Stimulated activated naive CD8-positive, alpha-beta T cell treated with anti-CD3 and anti-CD28 coated beads, Interleukin-15, Interleukin-2, amounts not matched to agents 100 U/mL and 50 U/mL, for 24 hours (primary cell): ENCODE measurements at regions not wholly inside any gene's neighbourhood (a gene's known extent, or its start where the extent isn't known, plus 50 kb on each side); places are given as distances from the start of the nearest gene placed in this dataset.
A peak's percentile ranks its signal among the peaks of the same experiment; 100 is the strongest.
"Not testable (repeated sequence)": the region's sequence is repeated elsewhere in the genome, so short reads cannot be mapped to it uniquely, and the experiment has no call there.

Source experiments
- ATAC-seq: fragments of 150-1000 bp; cut with Tn5 transposase; one replicate; pipeline ENCODE4 v1.10.0; 2021
- DNase-seq: peaks from one replicate; pipeline ENCODE4 v3.0.0; 2021

DNA sequence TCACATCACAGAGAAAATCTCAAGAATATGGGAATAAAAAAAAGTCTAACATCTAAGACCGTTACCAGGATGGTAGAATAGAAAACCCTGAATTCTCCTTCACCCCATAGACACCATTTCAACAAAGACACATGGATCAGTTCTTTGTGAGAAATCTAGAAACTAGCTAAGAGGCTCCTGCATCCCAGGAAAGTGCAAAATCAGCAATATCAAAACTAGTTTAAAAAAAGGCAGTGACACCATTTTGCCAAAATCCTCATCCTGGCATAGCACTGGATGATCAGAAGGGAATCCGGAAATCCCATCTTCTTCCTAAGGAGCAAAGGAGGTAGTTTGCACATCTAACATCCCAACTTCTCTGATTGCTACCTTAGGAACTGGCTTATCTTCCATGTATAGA, 88.9 kb upstream of the MAGEE2 start:
- DNase-seq (no peak), ATAC-seq (no peak)

DNA sequence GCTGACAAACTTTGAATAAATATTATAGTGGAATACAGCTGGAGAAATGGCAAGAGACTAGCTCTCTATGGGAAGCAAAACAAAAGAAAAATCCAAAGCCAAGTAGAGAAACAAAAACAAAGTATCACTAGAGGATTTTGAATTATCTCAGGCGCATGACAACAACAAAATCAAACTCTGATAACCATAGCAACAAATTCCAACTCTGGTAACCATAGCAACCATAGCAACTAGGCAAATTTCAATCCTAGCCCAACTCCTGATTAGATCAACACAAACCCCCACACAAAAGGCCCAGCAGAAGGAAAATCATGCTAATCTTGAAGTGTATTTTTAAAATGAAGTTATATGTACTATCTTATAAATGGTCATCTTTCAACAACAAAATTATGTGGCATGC, 98.4 kb upstream of the MAGEE2 start:
- no peak for ATAC-seq
- DNase-seq, result no peak

DNA sequence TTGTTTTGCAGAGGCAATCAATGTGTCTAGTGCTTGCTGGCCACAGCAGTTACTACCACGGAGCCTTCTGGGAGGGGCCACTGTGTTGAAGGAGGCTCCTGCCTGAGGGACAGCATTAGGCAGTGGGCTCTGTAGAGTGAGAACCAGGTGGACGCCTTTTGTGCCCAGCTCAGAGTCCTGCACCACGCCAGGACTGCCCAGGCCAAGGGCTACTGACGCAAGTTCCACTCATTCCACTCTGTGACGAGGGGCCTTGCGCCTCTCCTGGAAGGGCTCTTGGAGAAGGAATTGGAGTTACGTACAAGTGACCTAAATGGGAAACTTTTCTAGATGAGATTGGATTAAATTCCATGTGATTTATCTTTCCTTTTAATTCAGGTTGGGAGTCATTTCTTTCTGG, 102.8 kb upstream of the MAGEE2 start:
- ATAC-seq, result no peak
- DNase-seq, result no peak

DNA sequence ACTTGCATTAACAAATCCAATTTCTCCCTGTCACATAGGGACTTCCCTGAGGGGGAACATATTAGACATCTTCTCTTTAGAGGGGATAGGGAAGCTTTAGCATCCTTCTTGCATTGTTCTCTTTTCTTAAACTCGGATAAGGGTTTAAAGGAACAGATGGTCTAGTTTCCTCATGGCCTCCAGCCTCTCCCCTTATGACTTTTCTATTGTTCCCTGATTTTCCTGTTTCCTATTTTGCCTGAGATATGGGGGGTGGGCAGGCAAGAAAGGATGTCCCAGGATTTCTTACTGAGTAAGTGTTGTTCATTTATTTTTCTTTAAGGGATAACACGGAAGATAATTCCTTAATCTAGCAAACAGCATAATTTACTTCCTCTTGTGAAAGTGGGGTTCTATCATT, 107.7 kb upstream of the MAGEE2 start:
- DNase-seq (no peak), ATAC-seq (no peak)

DNA sequence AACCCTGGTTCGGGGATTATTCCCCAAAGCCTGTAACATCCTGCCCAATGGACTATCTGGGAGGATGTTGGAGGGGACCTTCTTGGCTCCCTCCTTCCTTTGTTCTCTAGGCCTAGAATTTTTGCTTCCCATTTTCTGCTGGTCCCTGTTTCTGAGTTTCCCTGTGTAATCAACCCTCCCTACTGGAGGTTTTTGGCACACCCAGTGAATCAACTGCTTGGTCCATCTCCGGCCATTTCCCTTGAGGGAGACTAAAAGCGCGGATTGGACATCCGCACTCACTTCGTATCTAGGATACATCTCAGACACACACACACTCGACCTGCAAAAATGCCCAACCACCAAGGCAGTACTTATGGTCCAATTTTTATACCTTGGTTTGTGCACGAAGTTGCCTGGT, 108.2 kb upstream of the MAGEE2 start:
- ATAC-seq (no peak), DNase-seq (no peak)

DNA sequence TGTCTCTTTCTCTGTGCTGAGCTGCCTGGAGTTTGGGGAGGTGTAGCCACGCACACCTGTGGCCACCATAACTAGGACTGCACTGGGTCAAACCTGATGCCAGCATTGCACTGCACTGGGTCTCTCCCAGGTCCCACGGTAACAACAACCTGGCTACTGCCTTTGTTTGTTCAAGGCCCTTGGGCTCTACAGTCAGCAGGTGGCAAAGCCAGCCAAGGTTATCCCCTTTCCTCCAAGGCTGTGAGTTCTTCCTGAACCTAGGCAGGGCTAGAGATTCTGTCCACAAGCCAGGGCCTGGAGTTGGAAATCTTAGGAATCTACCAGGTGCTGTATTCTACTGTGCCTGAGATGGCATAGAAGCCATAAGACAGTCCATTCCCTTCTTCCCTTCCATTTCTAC, 126.7 kb upstream of the MAGEE2 start:
- ATAC-seq (no peak), DNase-seq (no peak)

DNA sequence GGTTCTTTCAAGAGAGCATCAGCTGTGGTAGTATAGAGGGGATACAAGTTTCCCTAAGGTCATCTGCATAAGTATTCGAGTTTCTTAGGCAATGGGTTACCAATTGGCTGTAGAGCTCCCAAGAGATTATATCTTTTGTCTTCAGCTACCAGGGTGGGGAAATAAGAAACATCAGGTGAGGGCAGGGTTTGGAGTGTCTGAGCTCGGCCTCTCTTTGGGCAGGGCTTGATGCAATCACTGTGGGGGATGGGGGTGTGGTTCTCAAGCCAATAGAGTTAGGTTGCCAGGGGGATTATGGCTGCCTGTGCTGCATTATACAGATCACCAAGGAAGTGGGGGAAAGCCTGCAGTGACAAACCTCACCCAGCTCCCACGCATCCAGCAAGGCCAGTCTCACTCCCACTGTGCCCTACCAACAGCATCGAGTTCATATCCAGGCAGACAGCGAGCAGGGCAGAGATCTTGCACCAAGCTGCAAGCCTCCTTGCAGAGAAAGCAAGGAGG, 172.1 kb upstream of the MAGEE2 start:
- ATAC-seq, result no peak
- DNase-seq, result no peak

DNA sequence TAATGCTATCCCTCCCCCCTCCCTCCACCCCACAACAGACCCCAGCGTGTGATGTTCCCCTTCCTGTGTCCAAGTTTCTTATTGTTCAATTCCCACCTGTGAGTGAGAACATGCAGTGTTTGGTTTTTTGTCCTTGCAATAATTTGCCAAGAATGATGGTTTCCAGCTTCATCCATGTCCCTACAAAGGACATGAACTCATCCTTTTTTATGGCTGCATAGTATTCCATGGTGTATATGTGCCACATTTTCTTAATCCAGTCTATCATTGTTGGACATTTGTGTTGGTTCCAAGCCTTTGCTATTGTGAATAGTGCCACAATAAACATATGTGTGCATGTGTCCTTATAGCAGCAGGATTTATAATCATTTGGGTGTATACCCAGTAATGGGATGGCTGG, 176.3 kb upstream of the MAGEE2 start:
- ATAC-seq, DNase-seq: not testable (repeated sequence)

DNA sequence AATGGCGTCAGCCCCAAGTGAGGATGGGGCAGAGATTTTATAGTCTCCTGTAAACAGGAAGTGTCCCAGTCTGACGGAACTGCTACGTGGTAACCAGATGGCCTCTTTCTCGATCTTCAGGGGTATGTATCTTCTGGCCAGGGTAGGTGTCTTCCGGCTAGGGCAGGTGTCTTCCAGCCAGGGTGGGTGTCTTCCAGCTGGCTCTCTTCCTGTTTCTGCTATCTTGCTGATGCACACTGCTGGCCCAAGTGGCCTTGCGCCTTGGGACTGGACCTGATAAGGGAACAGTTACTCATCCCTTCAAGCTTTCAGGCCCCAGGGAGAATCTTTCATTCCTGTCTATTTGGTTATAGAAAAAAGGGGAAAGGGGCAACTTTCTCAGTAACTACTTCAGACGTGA, 178.7 kb upstream of the MAGEE2 start:
- no peak for ATAC-seq
- DNase-seq, result no peak

DNA sequence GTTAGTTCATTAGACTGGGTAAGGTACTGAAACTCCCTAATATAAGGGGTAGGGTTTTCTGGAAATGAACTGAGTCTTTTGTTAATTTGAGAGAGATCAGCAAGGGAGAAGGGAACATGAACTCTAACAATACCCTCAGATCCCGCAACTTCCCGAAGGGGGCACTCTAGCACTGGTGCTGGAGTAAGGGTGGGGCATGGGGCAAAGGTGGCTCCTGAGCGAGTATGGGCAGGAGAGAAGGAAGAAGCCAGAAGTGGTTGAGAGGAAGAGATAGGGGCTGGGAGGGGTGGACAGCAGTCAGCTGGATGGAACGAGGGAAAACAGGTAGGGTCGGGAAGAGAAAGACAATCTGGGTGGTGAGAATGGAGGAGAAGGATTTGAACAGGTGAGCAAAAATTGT, 183.2 kb upstream of the MAGEE2 start:
- no peak for ATAC-seq
- no peak for DNase-seq

DNA sequence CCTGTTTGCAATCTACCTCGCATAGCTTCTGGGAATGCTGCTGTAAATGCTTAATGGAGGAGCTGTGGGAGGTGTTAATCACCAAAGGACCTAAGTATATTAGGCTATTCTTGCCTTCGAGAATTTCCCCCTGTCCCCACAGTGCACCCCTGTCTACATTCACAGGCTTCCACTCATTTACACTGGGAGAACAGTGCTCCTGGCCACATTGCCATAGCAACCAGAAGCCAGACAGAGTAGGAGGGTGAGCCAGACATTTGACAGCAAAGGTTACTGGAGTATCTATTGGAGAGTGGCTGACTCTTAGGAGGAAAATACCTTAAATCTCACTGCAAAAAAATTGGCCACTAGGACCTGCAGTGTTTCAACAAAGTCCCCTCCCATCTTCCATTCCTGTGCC, 185.9 kb upstream of the PBDC1 start:
- ATAC-seq (no peak), DNase-seq (no peak)

DNA sequence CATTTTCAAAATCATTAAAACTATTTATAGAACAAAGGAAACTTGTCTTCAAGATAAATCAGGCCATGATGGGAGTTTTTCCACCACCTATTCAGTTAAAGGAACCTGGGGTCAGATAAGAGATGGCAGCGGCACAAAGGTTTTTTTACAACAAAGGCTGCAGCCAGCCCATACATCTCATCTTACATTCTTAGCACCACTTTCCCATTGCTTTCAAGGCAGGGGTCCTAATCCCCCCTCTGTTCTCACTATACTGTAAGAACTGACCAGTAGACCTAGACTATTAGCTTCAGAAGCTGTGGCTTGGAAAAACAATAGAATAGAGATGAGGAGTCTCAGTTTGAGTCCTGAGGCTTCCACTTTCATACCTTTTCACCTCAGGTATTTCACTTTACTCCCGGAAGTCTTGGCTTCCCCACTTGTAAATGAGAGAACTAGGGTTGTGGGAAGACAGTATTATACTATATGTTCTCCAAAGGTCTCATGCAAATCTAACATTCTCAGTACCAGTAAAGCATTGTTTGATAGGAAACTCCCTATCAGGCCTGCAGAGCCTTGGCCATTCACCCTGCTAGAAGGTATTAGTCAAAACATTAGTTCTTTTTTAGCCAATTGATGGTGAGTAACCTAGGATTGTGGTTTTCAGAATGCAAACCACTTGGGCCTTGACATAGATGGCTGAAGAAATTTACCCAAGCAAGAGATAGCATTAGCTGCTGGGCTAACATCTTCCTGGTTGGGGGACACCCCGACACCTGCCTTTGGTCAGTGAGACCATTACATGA, 182.9 kb upstream of the PBDC1 start:
- DNase-seq (no peak), ATAC-seq (no peak)

DNA sequence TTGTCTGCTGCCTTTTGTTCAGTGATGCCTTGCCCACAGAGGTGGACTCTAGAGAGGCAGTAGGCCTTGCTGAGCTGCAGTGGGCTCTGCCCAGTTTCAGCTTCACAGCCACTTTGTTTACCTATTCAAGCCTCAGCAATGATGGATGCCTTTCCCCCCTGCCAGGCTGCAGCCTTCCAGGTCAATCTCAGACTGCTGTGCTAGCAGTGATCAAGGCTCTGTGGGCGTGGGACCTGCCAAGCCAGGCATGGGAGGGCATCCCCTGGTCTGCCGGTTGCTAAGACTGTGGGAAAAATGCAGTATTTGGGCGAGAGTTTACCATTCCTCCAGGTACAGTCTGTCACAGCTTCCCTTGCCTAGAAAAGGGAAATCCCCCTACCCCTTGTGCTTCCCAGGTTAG, 175.2 kb upstream of the PBDC1 start:
- ATAC-seq (no peak), DNase-seq (no peak)

DNA sequence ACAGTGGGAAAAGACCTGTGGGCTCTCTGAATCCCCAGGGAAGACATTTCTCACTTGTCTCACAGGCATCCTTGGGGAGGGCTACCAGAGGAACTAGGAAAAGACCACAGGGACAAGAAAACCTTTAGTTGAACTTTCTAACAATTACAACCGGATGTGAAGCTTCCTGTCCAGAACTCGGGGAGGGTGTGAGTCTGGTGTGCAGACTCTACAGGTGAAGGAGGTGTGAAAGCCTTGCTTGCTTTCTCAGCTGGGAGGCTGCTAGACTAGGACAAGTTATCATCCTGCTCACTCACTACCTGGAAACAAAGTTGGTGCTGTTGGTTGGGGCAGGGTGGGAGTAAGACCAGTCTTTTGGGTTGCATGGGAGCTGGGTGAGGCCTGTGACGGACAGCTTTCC, 158.5 kb upstream of the PBDC1 start:
- no peak for ATAC-seq
- DNase-seq, result no peak

DNA sequence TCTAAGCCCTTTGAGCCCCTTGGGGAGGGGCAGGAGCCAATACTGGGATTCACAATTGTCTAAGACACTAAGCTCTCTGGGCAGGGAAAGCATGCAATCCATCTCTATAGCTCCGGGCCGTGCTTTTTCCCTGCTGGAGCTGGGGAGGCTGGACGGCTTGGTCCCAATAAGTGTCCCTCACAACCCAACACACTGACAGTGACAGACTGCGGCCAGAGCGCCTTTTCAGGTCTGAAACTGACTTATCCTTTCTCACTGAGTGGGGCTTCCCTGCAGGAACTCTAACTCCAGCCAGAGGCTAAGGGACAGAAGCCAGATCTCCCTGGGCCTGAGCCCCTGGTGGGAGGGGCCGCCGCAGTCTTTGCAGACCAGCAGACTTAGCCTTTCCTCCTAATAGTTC, 146.6 kb upstream of the PBDC1 start:
- DNase-seq (no peak), ATAC-seq (no peak)

DNA sequence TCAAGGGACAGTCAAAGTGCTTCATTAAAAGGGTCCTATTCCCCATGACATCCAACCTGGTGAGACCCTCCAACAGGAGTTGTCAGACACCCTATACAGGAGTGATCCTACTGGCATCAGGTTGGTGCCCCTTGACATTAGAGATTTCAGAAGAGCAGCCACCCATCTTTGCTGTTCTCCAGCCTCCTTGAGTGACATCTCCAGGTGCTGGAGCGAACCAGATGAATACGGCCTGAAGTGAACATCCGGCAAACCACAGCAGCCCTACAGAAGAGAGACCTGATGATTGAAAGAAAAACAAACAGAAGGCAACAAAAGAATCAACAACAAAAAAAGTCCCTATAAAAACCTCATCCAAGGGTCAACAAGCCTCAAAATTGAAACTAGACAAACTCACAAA, 146.1 kb upstream of the PBDC1 start:
- ATAC-seq, result no peak
- DNase-seq, result no peak

DNA sequence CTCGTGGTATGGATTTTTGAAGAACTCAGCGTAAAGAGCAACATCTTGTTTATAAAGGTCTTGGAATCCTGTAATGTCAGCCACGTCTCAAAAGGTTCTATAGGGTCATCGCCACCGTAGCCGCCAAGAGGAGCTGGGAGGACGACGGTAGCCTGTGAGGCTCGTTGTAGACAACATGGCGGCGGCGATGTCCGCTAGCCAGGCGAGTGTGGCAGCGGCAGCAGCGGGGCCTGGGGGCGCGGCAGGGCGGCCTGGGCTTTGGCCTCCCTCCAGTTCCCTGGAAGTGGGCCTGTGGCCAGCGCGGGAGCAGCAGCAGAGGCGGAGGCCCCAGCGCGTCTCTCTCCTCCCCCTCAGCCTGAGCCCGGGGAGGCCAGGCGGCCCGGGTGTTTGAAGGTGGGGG, 143.5 kb upstream of the PBDC1 start:
- DNase-seq (no peak), ATAC-seq (no peak)

DNA sequence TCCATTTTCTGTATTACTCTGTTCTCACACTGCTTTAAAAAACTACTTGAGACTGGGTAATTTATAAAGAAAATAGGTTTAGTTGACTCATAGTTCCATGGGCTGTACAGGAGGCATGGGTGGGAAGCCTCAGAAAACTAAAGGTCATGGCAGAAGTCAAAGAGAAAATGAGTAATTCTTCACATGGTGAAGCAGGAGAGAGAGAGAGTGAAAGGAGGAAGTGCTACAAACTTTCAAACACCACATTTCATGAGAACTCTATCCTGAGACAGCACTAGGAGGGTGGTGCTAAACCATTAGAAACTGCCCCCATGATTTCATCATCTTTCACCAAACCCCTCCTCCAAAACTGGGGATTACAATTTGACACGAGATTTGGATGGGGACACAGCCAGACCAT, 108.0 kb upstream of the PBDC1 start:
- no peak for DNase-seq
- peak; percentile 92 for ATAC-seq

DNA sequence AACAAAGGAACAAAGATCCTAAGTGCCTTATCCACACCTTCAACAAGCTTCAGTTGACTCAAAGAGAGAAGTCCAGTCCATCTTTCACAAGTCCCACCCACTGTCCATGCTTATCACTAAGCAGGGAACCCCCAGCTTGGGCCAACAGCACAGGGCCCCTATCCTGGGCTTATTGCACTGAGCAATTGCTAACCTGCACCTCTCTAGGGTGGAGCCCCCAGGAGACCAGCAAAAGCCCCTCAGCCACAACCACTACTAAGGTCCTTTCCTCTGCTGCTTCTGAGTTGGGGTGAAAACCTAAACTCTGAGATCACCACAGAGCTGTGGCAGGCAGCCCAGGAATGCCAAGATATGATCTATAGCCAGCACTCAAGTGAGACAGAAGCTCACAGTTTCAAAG, 96.7 kb upstream of the PBDC1 start:
- ATAC-seq, result no peak

DNA sequence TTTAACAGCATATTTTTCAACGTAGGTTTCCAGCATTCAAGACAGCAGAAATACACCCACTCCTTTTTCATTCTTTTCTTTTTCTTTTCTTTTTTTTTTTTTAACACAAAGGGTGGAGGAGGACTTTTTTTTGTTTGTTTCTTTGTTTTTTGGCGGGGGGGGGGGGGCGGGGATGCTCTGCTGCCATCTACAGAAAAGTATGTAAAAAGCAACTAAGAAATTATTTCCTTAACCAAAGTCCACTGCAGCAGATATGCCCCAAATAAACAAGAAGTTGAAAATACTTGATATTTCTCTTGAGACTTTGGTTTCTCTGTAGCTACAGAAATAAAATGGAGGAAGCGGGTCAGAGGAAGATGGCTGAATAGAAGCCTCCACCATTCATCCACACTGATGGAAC, 63.2 kb upstream of the PBDC1 start:
- DNase-seq (no peak), ATAC-seq (no peak)

More for the DNA sequence above, 96.7 kb upstream of the PBDC1 start:
- DNase-seq, result no peak
